ENCODE measurements at regions not wholly inside any gene's neighbourhood (a gene's known extent, or its start where the extent isn't known, plus 50 kb on each side); places are given as distances from the start of the nearest gene placed in this dataset.

DNA sequence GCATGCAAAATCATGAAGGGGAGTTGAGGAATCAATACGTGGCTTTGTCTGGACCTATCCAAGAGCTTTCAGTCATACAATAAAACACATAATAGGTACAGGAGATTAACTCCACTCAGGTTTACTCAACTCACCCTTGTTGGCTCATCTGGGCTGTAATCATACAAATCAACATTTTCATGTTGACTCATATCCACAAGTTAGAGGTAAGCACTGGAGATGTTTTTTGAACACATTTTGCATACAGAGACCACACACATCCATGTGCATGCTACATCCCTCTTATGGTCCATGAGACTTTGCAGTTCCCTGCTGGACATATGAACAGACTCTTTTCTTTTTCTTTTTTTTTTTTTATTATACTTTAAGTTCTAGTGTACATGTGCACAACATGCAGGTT, 336.9 kb upstream of the PIK3C3 start:
- DNase-seq, result no peak

DNA sequence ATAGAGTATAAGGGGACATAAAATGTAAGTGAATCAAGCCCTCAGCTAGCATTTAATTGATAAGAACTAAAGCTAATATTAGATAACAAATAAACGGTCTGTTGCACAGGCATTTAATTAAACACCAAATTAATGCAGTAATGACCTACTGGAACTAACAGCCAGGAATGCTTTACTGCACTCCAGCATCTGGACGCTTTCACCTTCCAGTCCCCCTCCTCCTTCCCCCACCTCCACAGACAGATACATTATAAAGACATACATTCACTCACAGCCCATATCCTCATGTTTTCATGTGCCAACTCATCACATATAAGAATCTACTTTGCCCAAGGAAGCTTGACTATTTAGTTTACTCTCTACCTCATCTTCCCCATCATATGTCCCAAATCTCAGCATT, 337.4 kb upstream of the PIK3C3 start:
- no peak for DNase-seq

DNA sequence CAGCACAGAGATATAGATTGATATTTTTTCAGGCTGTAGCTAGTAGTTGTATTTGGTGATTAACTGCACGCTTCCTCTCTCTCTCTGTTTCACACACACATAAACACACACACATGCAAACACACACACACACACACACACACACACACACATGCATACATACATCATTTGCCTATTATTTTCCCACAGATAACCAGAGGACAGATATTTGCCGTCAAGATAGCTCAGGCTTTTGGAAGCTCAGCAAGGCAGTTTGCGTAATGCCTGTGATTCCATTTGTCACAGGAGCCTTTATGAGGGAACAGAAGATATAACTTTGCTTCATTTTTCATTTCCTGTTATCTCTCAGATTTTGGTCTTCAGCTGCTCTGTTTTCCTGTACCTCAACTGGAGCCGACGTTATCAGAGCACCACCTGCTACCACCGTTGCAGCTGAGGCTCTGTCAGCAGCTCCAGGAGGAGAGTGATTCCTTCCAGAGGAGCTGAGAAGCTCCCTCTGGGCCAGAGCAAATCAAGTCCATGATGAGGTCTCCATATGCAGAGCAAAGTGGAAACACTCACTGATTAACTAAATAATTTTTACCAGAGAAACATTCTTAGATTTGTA, 341.9 kb upstream of the PIK3C3 start:
- DNase-seq, result no peak

DNA sequence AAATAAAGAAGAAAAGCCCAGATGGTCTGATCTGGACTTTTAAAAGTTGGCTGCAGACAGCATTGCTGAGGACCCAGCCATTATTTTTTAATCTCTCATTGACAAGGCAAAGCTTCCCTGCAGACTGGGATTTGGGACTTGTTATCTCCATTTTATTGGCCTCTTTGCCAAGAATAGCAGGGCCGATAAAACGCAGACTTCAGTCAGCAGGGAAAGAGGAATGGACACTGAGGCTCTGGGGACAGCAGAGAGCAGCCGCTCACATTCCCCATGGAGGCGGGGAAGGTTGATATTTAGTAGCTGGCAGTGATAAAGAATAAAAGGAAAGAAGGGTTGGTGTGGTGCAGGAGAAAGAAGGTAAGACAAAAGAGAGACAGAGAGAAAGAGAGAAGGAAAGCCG, 350.1 kb upstream of the PIK3C3 start:
- no peak for DNase-seq

DNA sequence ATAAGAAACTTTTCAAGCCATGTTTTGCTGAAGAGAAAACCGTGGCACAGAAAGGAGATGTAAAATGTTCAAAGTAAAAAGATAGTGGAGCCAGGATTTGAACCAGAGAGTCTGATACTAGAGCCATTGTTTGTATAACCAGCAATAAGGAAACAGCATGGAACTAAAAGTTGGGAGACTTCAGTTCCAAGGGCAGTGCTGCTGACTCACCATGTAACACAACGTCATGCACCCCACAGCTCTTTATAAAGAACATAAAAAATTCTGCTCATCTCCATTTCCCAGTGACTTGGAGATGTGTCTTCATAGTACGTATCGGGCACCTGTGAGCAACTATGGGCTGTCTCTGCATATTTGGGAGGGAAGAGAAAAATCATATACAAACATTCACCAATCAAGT, 353.0 kb upstream of the PIK3C3 start:
- DNase-seq, result no peak

DNA sequence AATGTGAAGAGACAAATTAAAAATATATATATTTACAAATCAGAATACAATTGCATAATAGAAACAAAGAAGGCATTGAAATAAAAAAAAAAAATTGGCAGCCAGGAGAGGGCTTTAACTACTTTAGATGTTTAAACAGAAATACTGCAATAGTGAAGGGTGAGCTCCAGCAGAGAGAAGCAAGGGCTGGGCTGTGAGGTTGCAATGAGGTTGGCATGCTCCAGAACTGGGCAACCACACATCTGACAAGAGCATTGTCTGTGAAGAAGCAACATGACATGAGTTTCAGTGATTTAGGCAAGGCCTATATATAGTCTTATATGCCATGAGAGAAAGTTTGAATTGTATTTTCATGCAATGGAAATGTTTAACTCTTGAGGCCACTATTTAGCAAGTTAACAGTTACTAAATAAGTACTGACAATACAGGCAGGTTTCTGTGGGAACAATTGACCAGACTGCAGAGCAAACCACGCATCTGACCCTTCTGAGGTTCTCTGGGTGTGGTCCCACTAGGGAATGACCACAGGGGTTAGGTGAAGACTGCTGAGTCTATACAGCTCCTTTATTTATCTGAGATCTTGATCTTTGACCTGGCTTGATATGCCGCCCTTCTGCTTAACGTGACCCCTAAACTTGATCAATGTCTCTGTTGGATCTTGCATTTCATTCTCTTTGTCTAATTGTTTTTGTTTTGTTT, 354.2 kb upstream of the PIK3C3 start:
- no peak for DNase-seq

DNA sequence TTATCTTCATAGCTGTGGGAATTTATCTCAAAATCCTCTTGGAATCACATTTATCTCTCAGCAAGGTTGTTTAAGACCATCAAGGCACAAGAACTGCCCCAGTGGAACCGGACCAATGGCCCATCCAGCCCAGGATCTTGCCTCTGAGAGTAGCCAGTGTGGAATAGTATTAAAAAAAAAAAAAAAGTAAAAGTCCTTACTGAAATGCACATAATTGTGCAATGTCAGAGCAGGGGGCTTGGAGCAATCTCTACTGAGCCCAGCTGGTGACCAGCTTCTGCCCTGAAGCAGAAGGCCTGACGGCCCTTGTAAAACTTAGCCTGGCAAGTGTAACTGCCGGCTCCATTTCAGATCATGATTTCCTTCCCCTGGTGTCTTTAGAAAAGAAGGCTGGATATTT, 355.6 kb upstream of the PIK3C3 start:
- DNase-seq, result no peak

DNA sequence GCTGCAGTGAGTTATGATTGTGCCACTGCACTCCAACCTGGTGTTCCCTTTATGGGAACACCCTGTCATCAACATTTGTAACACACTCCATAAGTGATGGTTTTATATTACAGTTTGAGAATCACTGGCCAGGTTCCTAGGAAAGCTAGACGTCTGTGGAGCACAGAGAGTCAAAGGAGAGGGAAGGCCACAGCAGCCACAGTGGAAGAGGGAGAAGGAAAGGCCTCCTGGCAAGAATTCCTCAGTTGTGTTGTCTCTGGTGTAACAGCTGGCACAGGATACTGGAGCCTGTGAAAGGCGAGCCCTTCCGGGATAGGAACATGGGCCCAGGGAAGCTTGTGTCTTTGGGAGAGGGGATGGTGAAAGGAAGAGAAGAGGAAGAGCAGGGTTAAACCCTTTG, 360.5 kb upstream of the PIK3C3 start:
- DNase-seq, result no peak

DNA sequence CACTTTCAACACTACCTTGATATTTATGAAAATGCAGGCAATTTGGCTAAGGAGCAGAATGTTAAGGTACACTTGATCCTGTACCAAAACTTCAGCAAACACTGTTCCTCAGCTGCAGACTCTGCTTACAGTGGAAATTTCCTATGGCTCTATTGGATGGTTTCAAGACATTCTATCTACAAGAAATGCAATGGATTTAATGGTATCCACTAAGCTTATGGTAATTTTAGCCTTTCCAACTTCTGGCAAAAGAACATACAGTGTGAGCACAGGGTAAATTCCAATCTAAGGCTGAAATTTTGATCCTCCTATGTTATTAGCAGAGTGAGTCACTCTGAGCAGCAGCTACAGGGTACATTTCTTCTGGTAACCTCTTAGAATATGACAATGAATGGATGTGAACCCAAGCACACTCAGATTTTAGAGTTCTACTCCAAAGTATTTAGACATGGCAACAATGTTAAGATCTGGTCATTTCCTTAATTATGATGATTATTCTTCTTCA, 361.8 kb upstream of the PIK3C3 start:
- DNase-seq, result no peak

DNA sequence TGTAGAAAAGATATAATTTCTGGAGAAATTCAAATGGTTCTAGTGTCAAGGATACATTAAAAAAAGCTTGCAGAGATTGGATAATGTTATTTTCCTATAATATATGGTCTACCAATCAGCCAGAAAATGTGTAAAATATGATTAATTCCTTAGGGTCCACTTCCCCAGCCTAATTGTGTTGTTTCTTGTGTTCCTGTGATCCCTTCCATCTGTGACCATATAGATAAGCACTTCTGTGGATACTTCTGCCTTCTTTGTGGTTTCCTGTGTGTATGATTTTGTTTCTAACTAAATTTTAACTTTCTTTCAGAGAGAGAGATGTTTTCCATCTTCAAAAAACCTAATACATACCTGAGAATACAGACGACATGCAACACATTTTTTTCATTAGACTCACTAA, 367.1 kb upstream of the PIK3C3 start:
- DNase-seq, result no peak

DNA sequence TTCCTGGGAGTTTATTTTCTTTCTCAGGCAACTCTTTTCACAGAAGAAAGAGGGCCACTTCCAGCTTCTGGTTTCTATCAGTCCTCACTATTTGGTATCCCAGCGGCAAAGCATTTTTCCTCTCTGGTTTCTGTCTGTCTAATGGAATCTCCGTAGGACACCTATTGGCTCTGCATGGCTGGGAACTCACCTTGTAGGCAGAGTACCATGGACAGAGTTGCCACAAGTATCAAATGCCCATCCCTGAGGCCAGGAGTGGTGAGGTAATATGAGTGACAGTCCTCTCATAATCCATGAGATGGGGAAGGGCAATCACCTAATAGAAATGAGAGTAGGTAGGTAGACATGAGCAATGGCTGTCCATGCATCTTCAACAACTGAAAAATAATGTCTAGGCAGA, 369.5 kb upstream of the PIK3C3 start:
- no peak for DNase-seq

DNA sequence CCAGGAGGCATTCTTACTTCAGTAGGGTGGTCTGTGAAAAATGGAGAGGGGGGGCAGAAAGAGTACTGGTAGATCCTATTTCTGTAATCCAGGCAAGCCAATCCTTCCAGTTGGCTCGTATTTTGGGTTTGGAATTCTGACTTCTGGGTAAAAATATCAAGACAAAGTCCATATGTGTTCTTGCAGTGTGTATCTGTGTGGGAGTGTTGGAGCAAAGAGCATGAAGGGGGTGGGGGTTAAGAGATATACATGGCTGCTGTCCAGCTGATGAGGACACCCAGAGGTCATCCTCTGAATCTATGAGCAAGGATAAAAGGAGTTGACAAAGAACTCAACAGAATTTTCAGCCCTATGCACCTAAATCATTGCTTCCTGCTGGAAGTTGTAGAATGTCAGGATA, 375.8 kb upstream of the PIK3C3 start:
- no peak for DNase-seq

DNA sequence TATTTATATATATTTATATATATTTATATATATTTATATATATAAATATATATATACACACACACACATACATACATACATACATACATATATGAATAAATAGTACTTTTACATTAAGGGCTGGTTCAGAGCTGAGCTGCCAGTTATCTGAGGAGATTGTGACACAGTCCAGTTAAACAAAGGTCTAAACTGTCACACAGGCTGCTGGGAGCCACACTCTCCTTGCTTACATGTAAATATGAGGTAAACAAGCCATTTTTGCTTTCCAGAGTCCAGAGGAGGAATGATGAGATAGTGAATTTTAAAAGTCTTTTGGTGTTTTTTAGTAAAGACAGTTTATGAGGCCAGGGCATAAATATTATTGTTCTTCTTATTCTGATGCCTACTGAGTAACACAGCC, 377.5 kb upstream of the PIK3C3 start:
- no peak for DNase-seq

DNA sequence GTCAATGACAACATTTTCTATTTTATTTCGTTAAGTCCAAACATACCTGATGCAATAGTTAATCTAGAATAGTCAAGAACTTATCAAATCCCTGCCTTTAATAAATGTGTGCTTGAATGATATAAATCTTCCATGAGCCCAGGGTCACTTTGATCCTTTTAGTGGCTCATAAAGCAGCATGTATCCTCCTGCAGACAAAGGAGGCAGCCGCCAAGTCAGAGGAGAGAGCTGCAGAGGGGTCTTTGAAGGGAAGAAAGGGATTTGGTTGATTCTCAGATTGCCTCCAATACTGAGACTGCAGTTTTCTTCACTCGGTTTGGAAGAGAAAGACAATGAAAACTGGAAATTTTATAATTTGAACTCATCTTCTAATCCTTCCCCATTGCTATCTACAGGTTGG, 378.4 kb upstream of the PIK3C3 start:
- no peak for DNase-seq

DNA sequence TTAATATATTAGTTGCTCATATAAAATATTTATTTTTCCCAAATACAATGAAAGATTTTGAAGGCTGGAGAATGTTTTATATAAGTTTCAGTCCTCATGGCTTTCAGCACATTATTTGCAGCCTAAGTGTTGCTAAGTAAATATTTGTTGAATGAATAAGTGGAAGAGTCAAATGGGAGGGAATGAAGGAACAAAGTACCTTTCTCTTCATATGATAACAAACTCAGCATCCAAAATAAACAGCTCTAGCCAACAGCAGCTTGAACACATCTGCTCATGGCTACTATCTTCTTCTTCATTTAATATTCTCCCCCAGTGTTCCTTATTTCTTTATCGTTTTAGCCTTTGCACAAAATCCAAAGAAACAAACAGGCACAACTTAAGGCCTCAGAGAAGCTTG, 385.2 kb upstream of the PIK3C3 start:
- no peak for DNase-seq

DNA sequence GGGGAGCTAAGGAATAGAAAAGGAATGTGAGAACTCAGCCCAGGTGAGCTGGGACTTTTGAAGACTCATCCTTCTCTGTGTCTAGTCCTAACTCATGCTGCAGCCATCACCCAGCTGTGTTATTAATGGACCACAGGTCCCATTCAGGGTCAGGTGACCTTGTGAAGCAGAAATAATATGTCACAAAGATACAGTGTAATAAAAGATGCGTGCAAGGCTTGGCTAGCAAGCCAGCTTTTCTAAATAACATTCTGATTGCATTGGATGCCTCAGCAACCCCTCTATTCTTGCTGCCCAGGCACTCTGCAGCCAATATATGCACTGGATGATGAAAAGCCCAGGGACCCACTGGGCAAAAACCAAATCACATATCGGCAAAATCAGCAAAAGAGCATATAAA, 393.1 kb upstream of the PIK3C3 start:
- DNase-seq, result no peak

DNA sequence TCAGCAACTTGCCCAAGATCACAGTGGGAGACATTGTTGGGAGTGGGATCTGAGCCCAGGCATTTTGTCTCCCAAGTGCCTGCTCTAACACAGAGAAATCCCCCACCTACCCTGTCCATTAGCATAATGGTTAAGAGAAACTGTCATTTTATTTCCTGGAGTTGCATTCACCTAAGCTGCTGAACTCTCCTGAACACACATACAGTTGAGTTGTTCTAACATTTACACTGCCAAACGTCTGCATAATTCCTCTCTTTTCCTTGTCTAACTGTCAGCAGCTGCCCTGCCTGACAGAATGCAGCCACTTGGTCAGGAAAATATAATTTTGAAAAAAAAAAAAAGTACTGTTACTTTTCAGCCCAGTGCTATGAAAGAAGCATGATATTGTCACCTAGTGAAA, 396.3 kb upstream of the PIK3C3 start:
- no peak for DNase-seq

DNA sequence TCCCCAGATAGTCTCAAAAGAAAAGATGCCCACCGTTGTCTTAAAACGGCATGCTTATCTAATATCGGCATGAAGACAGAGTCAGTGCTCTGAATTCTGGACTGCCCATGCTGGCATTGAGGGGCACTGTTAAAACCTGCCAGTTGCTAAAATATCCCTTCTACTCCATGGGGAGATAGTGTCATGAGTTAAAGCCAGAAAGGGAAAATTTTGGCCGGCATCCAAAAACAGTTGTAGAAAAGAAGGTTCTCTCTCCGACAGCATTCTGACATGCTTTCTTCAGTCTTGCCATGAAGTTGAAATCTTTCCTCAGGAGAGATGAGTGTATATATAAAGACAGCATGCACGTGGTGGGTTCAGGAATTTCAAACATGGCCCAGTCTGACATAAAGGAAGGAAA, 401.3 kb upstream of the PIK3C3 start:
- DNase-seq, result no peak

DNA sequence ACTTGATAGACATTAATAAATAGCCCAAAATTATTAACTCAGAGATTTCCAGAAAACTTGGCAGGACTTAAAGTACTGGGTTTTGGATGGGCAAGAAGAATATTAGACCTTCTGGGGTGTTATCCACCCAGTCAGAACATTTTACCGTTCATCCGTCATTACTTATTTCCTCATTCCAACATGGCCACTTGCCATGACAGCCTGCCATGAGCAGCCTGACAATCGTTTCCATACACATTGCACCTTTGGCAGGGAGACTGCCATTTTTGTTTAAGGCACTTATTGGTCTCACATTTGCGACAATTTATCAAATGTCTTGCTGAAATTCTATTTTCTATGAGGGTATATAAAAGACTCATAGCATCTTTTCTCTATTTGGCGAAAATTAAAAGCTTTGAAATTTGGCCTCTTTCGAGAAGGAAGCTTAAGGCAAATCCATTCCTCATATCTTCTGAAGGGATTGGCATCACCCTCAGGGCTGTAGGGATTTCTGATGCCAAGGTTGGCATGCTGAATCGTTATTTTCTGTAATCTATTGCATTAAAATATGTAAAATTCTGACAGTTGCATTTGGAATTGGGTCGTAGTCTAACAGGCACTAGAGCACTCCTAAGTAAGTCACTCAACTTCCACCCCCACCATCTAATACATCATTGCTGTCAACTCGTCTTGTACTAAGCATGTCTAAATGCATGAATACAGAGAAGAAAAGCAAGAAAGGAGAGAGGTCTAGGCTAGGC, 406.3 kb upstream of the PIK3C3 start:
- DNase-seq, result no peak

DNA sequence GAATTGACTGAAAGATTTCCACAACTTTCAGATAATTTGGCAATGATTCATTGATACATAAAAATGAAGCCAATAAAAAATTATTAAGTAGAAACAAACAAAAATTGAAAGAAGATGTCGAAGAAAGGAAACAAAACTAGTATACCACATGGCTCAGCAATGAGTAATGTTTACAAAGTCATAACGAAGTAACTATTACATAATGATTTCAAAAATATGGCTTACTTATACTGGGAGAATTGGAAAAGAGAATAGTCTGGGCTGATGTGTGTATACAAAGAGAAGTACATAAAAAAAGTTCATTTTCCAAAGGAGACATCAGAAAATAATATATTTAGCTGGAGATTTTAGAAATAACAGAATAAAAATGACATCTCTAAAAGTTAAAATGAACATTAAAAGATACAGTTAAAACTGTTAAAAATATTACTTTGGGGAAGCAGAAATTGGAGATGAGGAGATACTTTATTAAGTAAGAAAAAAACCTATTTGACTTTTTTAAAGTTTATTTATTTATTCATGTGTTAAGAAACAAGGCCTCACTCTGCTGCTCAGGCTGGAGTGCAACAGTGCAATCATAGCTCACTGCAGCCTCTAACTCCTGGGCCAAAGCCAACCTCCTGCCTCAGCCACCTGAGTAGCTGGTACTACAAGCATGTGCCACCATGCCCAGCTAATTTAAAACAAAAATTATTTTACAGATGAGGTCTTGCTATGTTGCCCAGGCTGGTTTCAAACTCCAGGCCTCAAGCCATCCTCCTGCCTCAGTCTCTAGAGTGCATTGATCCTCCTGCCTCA, 409.7 kb upstream of the PIK3C3 start:
- DNase-seq, result no peak

DNA sequence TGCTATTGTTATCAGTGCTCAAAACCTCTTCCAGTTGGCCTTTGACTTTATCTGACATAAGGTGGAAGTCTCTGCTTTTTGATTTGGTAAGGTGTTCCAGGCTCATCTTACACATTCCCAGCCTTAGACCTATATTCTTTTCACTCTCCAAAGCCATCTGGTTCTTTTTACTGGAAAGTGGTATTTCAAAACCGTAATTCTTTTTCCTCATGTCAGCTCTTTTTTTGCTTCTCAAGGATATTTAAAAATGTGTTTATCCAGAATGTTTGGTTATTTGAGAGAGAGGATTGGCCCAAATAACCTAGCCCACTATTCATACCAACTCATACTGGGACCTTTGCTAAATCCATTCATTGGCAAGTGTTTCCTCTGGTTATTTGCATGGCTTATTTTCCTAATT, 411.2 kb upstream of the PIK3C3 start:
- DNase-seq, result no peak

DNA sequence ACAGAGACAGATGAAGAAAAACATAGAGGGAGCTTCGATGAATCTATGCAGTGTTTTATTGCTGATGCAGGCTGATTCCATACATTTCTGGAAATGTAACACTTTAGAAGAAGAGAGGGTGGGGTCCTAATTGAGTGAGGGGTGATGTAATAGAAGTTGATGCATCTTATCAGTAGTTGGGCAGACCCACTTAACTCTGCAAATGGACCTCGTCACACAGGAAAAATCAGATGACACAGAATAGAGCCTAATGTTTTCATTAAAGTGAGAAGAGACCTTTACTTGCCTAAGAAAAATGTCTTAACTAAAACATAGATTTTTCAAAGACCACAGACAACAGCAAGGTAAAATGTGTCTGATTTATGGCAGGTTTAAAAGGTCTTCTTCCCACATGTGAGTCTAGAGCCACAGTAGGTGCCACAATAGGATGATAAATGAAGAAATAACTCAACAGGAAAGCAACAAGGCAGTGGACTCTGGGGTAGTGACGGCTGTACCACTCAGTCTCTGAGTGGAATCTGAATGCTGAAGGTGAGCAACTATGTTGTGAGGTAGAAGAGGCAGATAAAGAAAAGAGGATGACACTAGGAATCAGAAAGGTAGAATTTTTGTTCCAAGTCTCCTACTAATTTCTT, 414.7 kb upstream of the PIK3C3 start:
- DNase-seq, result no peak

DNA sequence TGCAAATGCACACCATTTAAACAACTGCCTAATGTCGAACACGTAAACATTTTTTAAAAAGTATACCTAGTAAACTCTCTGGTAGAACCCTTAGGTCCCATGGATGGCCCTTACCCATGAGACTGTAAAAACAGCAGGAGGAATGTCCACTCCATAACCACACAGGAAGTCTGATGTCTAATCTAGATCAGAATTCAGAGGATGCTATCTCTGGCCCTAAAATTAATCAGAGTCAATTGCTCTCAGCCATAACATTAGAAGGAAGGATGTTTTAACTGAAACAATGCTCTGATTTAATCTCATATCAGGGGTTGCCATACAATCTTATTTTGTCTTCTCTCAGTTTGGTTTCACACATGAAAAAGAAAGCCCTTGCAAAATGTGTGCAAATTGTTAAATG, 416.3 kb upstream of the PIK3C3 start:
- DNase-seq, result no peak
